Upper lobe of left lung (tissue), 6 donors: ENCODE measurements at regions not wholly inside any gene's neighbourhood (a gene's known extent, or its start where the extent isn't known, plus 50 kb on each side); places are given as distances from the start of the nearest gene placed in this dataset.

Experiments
- ATAC-seq, 2 donors: fragments of 200-7000 bp; cut with Tn5 transposase; one replicate each; pipeline ENCODE4 v1.9.1; 2022; ENCODE audit warnings: mild to moderate bottlenecking in 2 of 2, moderate library complexity in 2 of 2; ENCODE audit not compliant: low FRiP score in 2 of 2
- DNase-seq, 2 donors: peaks; one replicate each; pipeline ENCODE4 v3.0.0-alpha.2; 2019 to 2020
- H3K27ac ChIP-seq, 4 donors: fragments of 200-600 bp; sonication (generic); one replicate each; pipeline ENCODE4 v1.5.1; 2016 to 2019
- H3K27me3 ChIP-seq, 4 donors: fragments of 200-600 bp; sonication (generic); one replicate each; pipeline ENCODE4 v1.5.1; 2017 to 2019
- H3K36me3 ChIP-seq, 4 donors: fragments of 200-600 bp; sonication (generic); one replicate each; pipeline ENCODE4 v1.5.1; 2016 to 2019
- H3K4me1 ChIP-seq, 4 donors: fragments of 200-600 bp; sonication (generic); one replicate each; pipeline ENCODE4 v1.5.1; 2018 to 2019
- H3K4me3 ChIP-seq, 4 donors: fragments of 200-600 bp; sonication (generic); one replicate each; pipeline ENCODE4 v1.5.1; 2017 to 2019; ENCODE audit warnings: mild to moderate bottlenecking in 2 of 4, moderate library complexity in 1 of 4
- H3K9me3 ChIP-seq, 4 donors: fragments of 200-600 bp; sonication (generic); one replicate each; pipeline ENCODE4 v1.5.1; 2018 to 2019
- EP300 ChIP-seq, 4 donors: sonication (generic); formaldehyde crosslinking; IDR thresholded peaks; one replicate each; pipeline ENCODE4 v1.5.1; 2017; ENCODE audit warnings: antibody characterized with exemption in 4 of 4, control low read depth in 2 of 4
- POLR2A ChIP-seq, 4 donors: fragments of 450-650 bp; IDR thresholded peaks; one replicate each; pipeline ENCODE4 v1.5.1; 2016 to 2017; ENCODE audit warnings: antibody characterized with exemption in 4 of 4, mild to moderate bottlenecking in 2 of 4
- POLR2AphosphoS5 ChIP-seq, 2 donors: sonication (generic); formaldehyde crosslinking; IDR thresholded peaks; one replicate each; pipeline ENCODE4 v1.5.1; 2017; ENCODE audit warnings: antibody characterized with exemption in 2 of 2
- WGBS, 2 donors: methylation state at CpG; one replicate each; pipeline ENCODE4 v1.1.5; 2017 to 2018; 5-methylcytosine and 5-hydroxymethylcytosine counted together
- TF ChIP-seq, protein P1 (sequence below), 6 experiments: fragments of 450-650 bp in 4 of 6; fragments of 200-600 bp in 2 of 6; sonication (generic) in 2 of 6; IDR thresholded peaks; one replicate each; pipeline ENCODE4 v1.5.1; 2016 to 2019; ENCODE audit warnings: antibody characterized with exemption in 6 of 6
- donor health status: DM: no; HTN: no; CAD: no; lungs with moderate emphysema.
- donor health status: DM: no; HTN: yes; CAD: no; lungs with severe emphysema.

GRCh38 chr5:175012267-175012666 is 287.9 kb downstream of the MSX2 start:
- WGBS, 2 donors, result 76 to 79% methylated on average over 7 to 8 of the region's 8 CpGs
- no peaks in the 10 kb centered on the region for H3K27me3 ChIP-seq
- no peak overlapping the region for H3K27ac ChIP-seq
- ATAC-seq (no peak), DNase-seq (no peak)
- no peak for TF ChIP-seq POLR2AphosphoS5 (IDR thresholded peaks at IDR 0.05)
- H3K4me3 ChIP-seq, result no peak overlapping the region
- H3K36me3 ChIP-seq, result no peaks in the 10 kb centered on the region
- no peaks in the 10 kb centered on the region for H3K9me3 ChIP-seq
- H3K4me1 ChIP-seq, result no peaks in the 10 kb centered on the region

DNA sequence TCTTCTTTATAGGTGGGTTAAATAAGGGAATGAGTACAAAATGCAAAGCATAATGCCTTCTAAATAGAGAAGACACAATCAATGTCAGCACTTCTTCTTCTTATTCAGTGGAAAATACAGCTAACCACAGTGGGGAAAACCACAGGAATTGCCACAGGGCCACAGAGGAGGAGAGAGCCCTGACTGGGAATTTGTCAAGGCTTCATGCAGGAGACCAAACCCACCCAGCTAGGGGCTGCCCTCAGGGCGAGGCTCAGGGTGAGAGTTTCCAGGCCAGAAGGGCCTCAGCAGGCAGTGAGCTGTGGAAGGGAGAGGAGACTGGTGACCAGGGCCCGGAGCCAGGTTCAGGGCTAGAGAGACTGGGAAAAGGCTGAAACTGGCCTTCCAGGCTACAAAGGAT is 279.1 kb downstream of the MSX2 start:
- H3K4me3 ChIP-seq, result no peak overlapping the region
- WGBS, 2 donors, result 77 to 91% methylated on average over 2 of the region's 2 CpGs
- peaks cover 0 to 3% (median 3%) of the 10 kb centered on the region in 4 donors for H3K9me3 ChIP-seq
- no peak for DNase-seq
- H3K27me3 ChIP-seq, result no peaks in the 10 kb centered on the region
- no peak for TF ChIP-seq POLR2AphosphoS5 (IDR thresholded peaks at IDR 0.05)
- TF ChIP-seq, protein P1, sequence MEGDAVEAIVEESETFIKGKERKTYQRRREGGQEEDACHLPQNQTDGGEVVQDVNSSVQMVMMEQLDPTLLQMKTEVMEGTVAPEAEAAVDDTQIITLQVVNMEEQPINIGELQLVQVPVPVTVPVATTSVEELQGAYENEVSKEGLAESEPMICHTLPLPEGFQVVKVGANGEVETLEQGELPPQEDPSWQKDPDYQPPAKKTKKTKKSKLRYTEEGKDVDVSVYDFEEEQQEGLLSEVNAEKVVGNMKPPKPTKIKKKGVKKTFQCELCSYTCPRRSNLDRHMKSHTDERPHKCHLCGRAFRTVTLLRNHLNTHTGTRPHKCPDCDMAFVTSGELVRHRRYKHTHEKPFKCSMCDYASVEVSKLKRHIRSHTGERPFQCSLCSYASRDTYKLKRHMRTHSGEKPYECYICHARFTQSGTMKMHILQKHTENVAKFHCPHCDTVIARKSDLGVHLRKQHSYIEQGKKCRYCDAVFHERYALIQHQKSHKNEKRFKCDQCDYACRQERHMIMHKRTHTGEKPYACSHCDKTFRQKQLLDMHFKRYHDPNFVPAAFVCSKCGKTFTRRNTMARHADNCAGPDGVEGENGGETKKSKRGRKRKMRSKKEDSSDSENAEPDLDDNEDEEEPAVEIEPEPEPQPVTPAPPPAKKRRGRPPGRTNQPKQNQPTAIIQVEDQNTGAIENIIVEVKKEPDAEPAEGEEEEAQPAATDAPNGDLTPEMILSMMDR (IDR thresholded peaks at IDR 0.05), result no peak
- TF ChIP-seq EP300 (IDR thresholded peaks at IDR 0.05), result no peak
- TF ChIP-seq POLR2A (IDR thresholded peaks at IDR 0.05), result no peak
- no peaks in the 10 kb centered on the region for H3K36me3 ChIP-seq
- H3K4me1 ChIP-seq, result no peaks in the 10 kb centered on the region
- ATAC-seq, result no peak
- H3K27ac ChIP-seq, result no peak overlapping the region

- Histone ChIP-seq H3K36me3 (no peaks in the 10 kb centered on the region), H3K4me1 (no peaks in the 10 kb centered on the region), H3K9me3 (peaks cover 0 to 8% (median 6%) of the 10 kb centered on the region in 4 donors), H3K4me3 (no peak overlapping the region), H3K27me3 (no peaks in the 10 kb centered on the region), H3K27ac (no peak overlapping the region)
- 64 to 71% methylated on average over 11 of the region's 11 CpGs for WGBS, 2 donors
- DNase-seq (no peak), ATAC-seq (no peak)
- TF ChIP-seq, protein P1 (IDR thresholded peaks at IDR 0.05), result no peak
- TF ChIP-seq POLR2AphosphoS5 (IDR thresholded peaks at IDR 0.05) (no peak), EP300 (IDR thresholded peaks at IDR 0.05) (no peak), POLR2A (IDR thresholded peaks at IDR 0.05) (no peak)
These were observed 277.7 kb downstream of the MSX2 start for GRCh38 chr5:175001876-175002645.

DNA sequence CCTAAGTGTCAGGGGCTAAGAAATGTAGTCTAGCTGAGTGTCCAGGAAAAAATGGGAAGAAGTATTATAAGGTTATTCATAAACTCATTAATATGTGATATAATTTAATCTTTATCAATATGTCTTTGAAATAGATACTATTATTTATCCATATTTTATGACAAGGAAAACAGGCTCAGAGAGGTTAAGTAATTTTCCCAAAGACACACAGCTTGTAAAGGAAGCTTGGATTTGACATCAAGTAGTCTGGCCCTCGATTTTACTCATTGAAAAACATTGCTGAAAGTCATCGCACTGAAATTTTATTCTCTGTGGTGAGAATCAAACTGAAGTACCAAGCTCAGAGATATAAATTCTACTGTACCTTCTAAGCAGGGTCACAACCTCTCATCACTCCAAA is 276.9 kb downstream of the MSX2 start:
- no peak for TF ChIP-seq POLR2AphosphoS5 (IDR thresholded peaks at IDR 0.05)
- no peak for TF ChIP-seq EP300 (IDR thresholded peaks at IDR 0.05)
- TF ChIP-seq, protein P1 (IDR thresholded peaks at IDR 0.05), result no peak
- no peak for TF ChIP-seq POLR2A (IDR thresholded peaks at IDR 0.05)
- no peaks in the 10 kb centered on the region for H3K27me3 ChIP-seq
- no peak for DNase-seq
- ATAC-seq, result no peak
- H3K4me1 ChIP-seq, result no peaks in the 10 kb centered on the region
- H3K9me3 ChIP-seq, result peaks cover 0 to 8% (median 6%) of the 10 kb centered on the region in 4 donors
- WGBS, 2 donors, result 60 to 84% methylated on average over 2 of the region's 2 CpGs
- no peaks in the 10 kb centered on the region for H3K36me3 ChIP-seq
- no peak overlapping the region for H3K4me3 ChIP-seq
- H3K27ac ChIP-seq, result no peak overlapping the region

DNA sequence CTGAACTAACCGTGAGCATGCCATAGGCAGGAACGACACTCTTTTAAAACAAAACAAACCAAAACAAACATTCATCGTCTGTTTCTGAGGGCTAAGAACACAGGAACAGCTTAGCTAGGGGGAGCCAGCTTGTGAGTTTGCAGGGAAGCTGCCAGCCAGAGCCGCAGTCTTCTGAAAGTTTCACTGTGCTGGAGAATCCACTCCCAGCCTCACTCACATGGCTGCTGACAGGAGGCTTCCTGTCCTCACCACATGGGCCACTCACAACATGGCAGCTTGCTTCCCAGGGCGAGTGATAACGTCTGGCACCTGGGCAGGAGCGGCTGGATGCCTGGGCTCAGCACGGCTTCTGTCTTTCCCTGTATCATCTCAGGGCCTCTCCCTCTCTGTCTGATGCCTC is 275.2 kb downstream of the MSX2 start:
- 34 to 37% methylated on average over 7 to 8 of the region's 8 CpGs for WGBS, 2 donors
- no peaks in the 10 kb centered on the region for H3K4me1 ChIP-seq
- no peak for DNase-seq

More for the DNA sequence above, 275.2 kb downstream of the MSX2 start:
- H3K9me3 ChIP-seq, result peaks cover 0 to 8% (median 6%) of the 10 kb centered on the region in 4 donors
- no peak overlapping the region for H3K27ac ChIP-seq
- ATAC-seq, result no peak
- TF ChIP-seq POLR2AphosphoS5 (IDR thresholded peaks at IDR 0.05), result no peak
- TF ChIP-seq POLR2A (IDR thresholded peaks at IDR 0.05), result no peak
- TF ChIP-seq, protein P1 (IDR thresholded peaks at IDR 0.05), result no peak
- no peak for TF ChIP-seq EP300 (IDR thresholded peaks at IDR 0.05)
- H3K27me3 ChIP-seq, result no peaks in the 10 kb centered on the region
- H3K4me3 ChIP-seq, result no peak overlapping the region
- no peaks in the 10 kb centered on the region for H3K36me3 ChIP-seq
